T-helper 1 cell (primary cell): ENCODE measurements at regions not wholly inside any gene's neighbourhood (a gene's known extent, or its start where the extent isn't known, plus 50 kb on each side); places are given as distances from the start of the nearest gene placed in this dataset.
"Not testable (repeated sequence)": the region's sequence is repeated elsewhere in the genome, so short reads cannot be mapped to it uniquely, and the experiment has no call there.

Experiments used
- DNase-seq, 5 donors: peaks; one replicate each; pipeline ENCODE4 v3.0.0-alpha.2; 2012 to 2020

- DNase-seq, result no peak
These were observed 177.2 kb upstream of the DPP10 start for GRCh38 chr2:114265261-114265660.

- no peak for DNase-seq
These were observed 167.5 kb upstream of the DPP10 start for GRCh38 chr2:114274957-114275356.

- no peak for DNase-seq
These were observed 161.3 kb upstream of the DPP10 start for GRCh38 chr2:114281188-114281587.

- DNase-seq, result no peak
These were observed 158.7 kb upstream of the DPP10 start for GRCh38 chr2:114283774-114284173.

- DNase-seq, result no peak
These were observed 156.0 kb upstream of the DPP10 start for GRCh38 chr2:114286438-114286837.

- DNase-seq, result no peak
These were observed 149.1 kb upstream of the DPP10 start for GRCh38 chr2:114293355-114293754.

- no peak for DNase-seq
These were observed 147.7 kb upstream of the DPP10 start for GRCh38 chr2:114294741-114295140.

GRCh38 chr2:114300351-114300750 is 142.1 kb upstream of the DPP10 start:
- DNase-seq, result not testable (repeated sequence)

GRCh38 chr2:114316532-114317300 is 125.7 kb upstream of the DPP10 start:
- DNase-seq, result no peak

GRCh38 chr2:114330594-114330993 is 111.8 kb upstream of the DPP10 start:
- no peak for DNase-seq

GRCh38 chr2:114331934-114332333 is 110.5 kb upstream of the DPP10 start:
- DNase-seq, result no peak

GRCh38 chr2:114345246-114345645 is 97.2 kb upstream of the DPP10 start:
- no peak for DNase-seq

GRCh38 chr2:114346658-114347057 is 95.8 kb upstream of the DPP10 start:
- DNase-seq, result no peak

- no peak for DNase-seq
These were observed 92.2 kb upstream of the DPP10 start for GRCh38 chr2:114350186-114350725.

- DNase-seq, result no peak
These were observed 89.5 kb upstream of the DPP10 start for GRCh38 chr2:114352988-114353387.

GRCh38 chr2:114354199-114354598 is 88.2 kb upstream of the DPP10 start:
- DNase-seq, result no peak

- DNase-seq, result no peak
These were observed 73.7 kb upstream of the DPP10 start for GRCh38 chr2:114368705-114369104.

GRCh38 chr2:114371721-114372120 is 70.7 kb upstream of the DPP10 start:
- DNase-seq, result peak in 1 of 5 donors; percentile 36

- DNase-seq, result no peak
These were observed 68.8 kb upstream of the DPP10 start for GRCh38 chr2:114373591-114373990.

GRCh38 chr2:114384441-114384840 is 58.0 kb upstream of the DPP10 start:
- no peak for DNase-seq

- no peak for DNase-seq
These were observed 53.4 kb upstream of the DPP10 start for GRCh38 chr2:114389021-114389420.
